Stomach (tissue), 4 donors: ENCODE measurements at regions not wholly inside any gene's neighbourhood (a gene's known extent, or its start where the extent isn't known, plus 50 kb on each side); places are given as distances from the start of the nearest gene placed in this dataset.

Experiments used
- CTCF ChIP-seq, 7 experiments: fragments of 450-650 bp in 4 of 7; fragments of 200-600 bp in 3 of 7; sonication (generic) in 3 of 7; IDR thresholded peaks; one replicate each; pipeline ENCODE4 v1.5.1; 2016 to 2019; ENCODE audit warnings: antibody characterized with exemption in 7 of 7, control low read depth in 2 of 7, mild to moderate bottlenecking in 1 of 7
- POLR2A ChIP-seq, 4 donors: fragments of 450-650 bp; IDR thresholded peaks; one replicate each; pipeline ENCODE4 v1.6.1; 2016; ENCODE audit warnings: antibody characterized with exemption in 4 of 4, control low read depth in 2 of 4, mild to moderate bottlenecking in 1 of 4, moderate library complexity in 1 of 4

- no peak for TF ChIP-seq CTCF (IDR thresholded peaks at IDR 0.05)
- no peak for TF ChIP-seq POLR2A (IDR thresholded peaks at IDR 0.05)
Observed at GRCh38 chrX:1071351-1071750, 141.1 kb downstream of the CRLF2 start.
